ENCODE measurements at regions not wholly inside any gene's neighbourhood (a gene's known extent, or its start where the extent isn't known, plus 50 kb on each side); places are given as distances from the start of the nearest gene placed in this dataset.

- TF ChIP-seq CTCF (conservative IDR thresholded peaks at IDR 0.05) (no peak), ZFX (IDR thresholded peaks at IDR 0.05) (no peak)
These were observed 213.1 kb upstream of the GULP1 start for GRCh38 chr2:188078534-188078933.
